ENCODE measurements at regions not wholly inside any gene's neighbourhood (a gene's known extent, or its start where the extent isn't known, plus 50 kb on each side); places are given as distances from the start of the nearest gene placed in this dataset.

- Mint-ChIP-seq H3K9me3 (ENCODE audit: low read depth, unreplicated experiment) (no peaks in the 10 kb centered on the region), H3K36me3 (ENCODE audit: insufficient read depth, unreplicated experiment) (no peaks in the 10 kb centered on the region), H3K27me3 (ENCODE audit: unreplicated experiment) (no peaks in the 10 kb centered on the region), H3K4me1 (ENCODE audit: low read depth, unreplicated experiment) (no peaks in the 10 kb centered on the region), H3K4me3 (ENCODE audit: low read depth, unreplicated experiment) (no peak overlapping the region), H3K27ac (ENCODE audit: unreplicated experiment) (no peak overlapping the region)
- no peak for DNase-seq
- intact Hi-C loops (cut with micrococcal nuclease; ENCODE audit: unreplicated experiment): no loop called here
- CTCF ChIA-PET: no interaction called here
- TF ChIP-seq CTCF (IDR thresholded peaks at IDR 0.05; ENCODE audit: unreplicated experiment): no peak
- no TSS peak for BruUV-seq (replicated peaks)
Observed at GRCh38 chrX:96386325-96386724, 298.3 kb upstream of the DIAPH2 start.

GRCh38 chrX:96386981-96387380 is 297.7 kb upstream of the DIAPH2 start:
- Mint-ChIP-seq H3K4me3 (ENCODE audit: low read depth, unreplicated experiment) (no peak overlapping the region), H3K4me1 (ENCODE audit: low read depth, unreplicated experiment) (no peaks in the 10 kb centered on the region), H3K36me3 (ENCODE audit: insufficient read depth, unreplicated experiment) (no peaks in the 10 kb centered on the region), H3K27me3 (ENCODE audit: unreplicated experiment) (no peaks in the 10 kb centered on the region), H3K27ac (ENCODE audit: unreplicated experiment) (no peak overlapping the region), H3K9me3 (ENCODE audit: low read depth, unreplicated experiment) (no peaks in the 10 kb centered on the region)
- TF ChIP-seq CTCF (IDR thresholded peaks at IDR 0.05; ENCODE audit: unreplicated experiment): no peak
- intact Hi-C loops (cut with micrococcal nuclease; ENCODE audit: unreplicated experiment): no loop called here
- BruUV-seq (replicated peaks): no TSS peak
- DNase-seq: no peak
- CTCF ChIA-PET: no interaction called here

- H3K4me1 Mint-ChIP-seq (ENCODE audit: low read depth, unreplicated experiment): no peaks in the 10 kb centered on the region
- no peak for TF ChIP-seq CTCF (IDR thresholded peaks at IDR 0.05; ENCODE audit: unreplicated experiment)
- DNase-seq: no peak
- no peaks in the 10 kb centered on the region for H3K27me3 Mint-ChIP-seq (ENCODE audit: unreplicated experiment)
- no peaks in the 10 kb centered on the region for H3K36me3 Mint-ChIP-seq (ENCODE audit: insufficient read depth, unreplicated experiment)
- CTCF ChIA-PET: no interaction called here
- no peaks in the 10 kb centered on the region for H3K9me3 Mint-ChIP-seq (ENCODE audit: low read depth, unreplicated experiment)
- no peak overlapping the region for H3K27ac Mint-ChIP-seq (ENCODE audit: unreplicated experiment)
- intact Hi-C loops (cut with micrococcal nuclease; ENCODE audit: unreplicated experiment): no loop called here
- H3K4me3 Mint-ChIP-seq (ENCODE audit: low read depth, unreplicated experiment): no peak overlapping the region
- BruUV-seq (replicated peaks): no TSS peak
Observed at GRCh38 chrX:96387801-96388200, 296.8 kb upstream of the DIAPH2 start.

GRCh38 chrX:96389281-96390047 is 295.2 kb upstream of the DIAPH2 start:
- intact Hi-C loops (cut with micrococcal nuclease; ENCODE audit: unreplicated experiment): no loop called here
- H3K27ac Mint-ChIP-seq (ENCODE audit: unreplicated experiment): no peak overlapping the region
- no peaks in the 10 kb centered on the region for H3K36me3 Mint-ChIP-seq (ENCODE audit: insufficient read depth, unreplicated experiment)
- no peak overlapping the region for H3K4me3 Mint-ChIP-seq (ENCODE audit: low read depth, unreplicated experiment)
- CTCF ChIA-PET: no interaction called here
- no peaks in the 10 kb centered on the region for H3K27me3 Mint-ChIP-seq (ENCODE audit: unreplicated experiment)
- H3K9me3 Mint-ChIP-seq (ENCODE audit: low read depth, unreplicated experiment): no peaks in the 10 kb centered on the region
- no peak for DNase-seq
- no peak for TF ChIP-seq CTCF (IDR thresholded peaks at IDR 0.05; ENCODE audit: unreplicated experiment)
- no peaks in the 10 kb centered on the region for H3K4me1 Mint-ChIP-seq (ENCODE audit: low read depth, unreplicated experiment)
- no TSS peak for BruUV-seq (replicated peaks)
